Suprapubic skin (tissue), 3 donors: ENCODE measurements at regions not wholly inside any gene's neighbourhood (a gene's known extent, or its start where the extent isn't known, plus 50 kb on each side); places are given as distances from the start of the nearest gene placed in this dataset.

Source experiments
- POLR2AphosphoS5 ChIP-seq, 3 donors: sonication (generic); formaldehyde crosslinking; IDR thresholded peaks; one replicate each; pipeline ENCODE4 v1.6.1; 2017; ENCODE audit warnings: antibody characterized with exemption in 3 of 3
- TF ChIP-seq, protein P1 (sequence below), 2 donors: fragments of 200-600 bp in 1 of 2; fragments of 450-650 bp in 1 of 2; sonication (generic) in 1 of 2; IDR thresholded peaks; one replicate each; pipeline ENCODE4 v1.5.1; 2016 to 2019; ENCODE audit warnings: antibody characterized with exemption in 2 of 2, mild to moderate bottlenecking in 1 of 2, moderate library complexity in 1 of 2

DNA sequence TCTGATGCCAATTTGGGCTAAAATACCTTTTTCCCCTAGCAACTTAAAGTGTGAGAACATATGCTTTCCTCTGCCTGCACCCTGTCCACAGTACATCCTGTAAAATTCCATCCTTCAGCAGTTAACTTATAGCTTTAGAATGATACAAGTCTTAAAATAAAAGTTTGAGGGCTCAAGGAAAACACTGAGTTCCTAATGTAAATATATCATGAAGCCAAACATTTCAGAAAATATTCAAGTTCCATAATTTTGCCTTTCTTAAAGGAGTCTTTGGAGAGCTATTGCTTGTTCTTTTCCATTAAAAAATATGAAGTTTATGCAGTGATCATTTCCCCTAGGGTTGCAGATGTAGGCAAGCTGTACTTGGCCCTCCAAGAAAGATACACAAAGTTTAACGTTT is 303.8 kb downstream of the COL12A1 start:
- TF ChIP-seq, protein P1, sequence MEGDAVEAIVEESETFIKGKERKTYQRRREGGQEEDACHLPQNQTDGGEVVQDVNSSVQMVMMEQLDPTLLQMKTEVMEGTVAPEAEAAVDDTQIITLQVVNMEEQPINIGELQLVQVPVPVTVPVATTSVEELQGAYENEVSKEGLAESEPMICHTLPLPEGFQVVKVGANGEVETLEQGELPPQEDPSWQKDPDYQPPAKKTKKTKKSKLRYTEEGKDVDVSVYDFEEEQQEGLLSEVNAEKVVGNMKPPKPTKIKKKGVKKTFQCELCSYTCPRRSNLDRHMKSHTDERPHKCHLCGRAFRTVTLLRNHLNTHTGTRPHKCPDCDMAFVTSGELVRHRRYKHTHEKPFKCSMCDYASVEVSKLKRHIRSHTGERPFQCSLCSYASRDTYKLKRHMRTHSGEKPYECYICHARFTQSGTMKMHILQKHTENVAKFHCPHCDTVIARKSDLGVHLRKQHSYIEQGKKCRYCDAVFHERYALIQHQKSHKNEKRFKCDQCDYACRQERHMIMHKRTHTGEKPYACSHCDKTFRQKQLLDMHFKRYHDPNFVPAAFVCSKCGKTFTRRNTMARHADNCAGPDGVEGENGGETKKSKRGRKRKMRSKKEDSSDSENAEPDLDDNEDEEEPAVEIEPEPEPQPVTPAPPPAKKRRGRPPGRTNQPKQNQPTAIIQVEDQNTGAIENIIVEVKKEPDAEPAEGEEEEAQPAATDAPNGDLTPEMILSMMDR (IDR thresholded peaks at IDR 0.05), result no peak
- TF ChIP-seq POLR2AphosphoS5 (IDR thresholded peaks at IDR 0.05), result no peak
